Panc1 (cell line): ENCODE measurements at regions not wholly inside any gene's neighbourhood (a gene's known extent, or its start where the extent isn't known, plus 50 kb on each side); places are given as distances from the start of the nearest gene placed in this dataset.

ENCODE experiments used
- ATAC-seq: fragments of 200-7000 bp; cut with Tn5 transposase; 2 replicates; pipeline ENCODE4 v1.9.1; 2020; ENCODE audit warnings: mild to moderate bottlenecking, moderate library complexity
- BruUV-seq: library from RNA; stranded (reverse); fragments of 400-500 nt; replicated peaks from 2 replicates; lab custom pipeline; 2021; lab: Mats Ljungman, UMichigan
- CTCF ChIA-PET: fragments of 300-600 bp; sonication (Branson Sonifier 250); formaldehyde crosslinking; loops from one replicate; lab custom pipeline; 2022; ENCODE audit warnings: antibody characterized with exemption; lab: Charles Lee
- POLR2A ChIA-PET: fragments of 300-600 bp; sonication (Branson Sonifier 250); formaldehyde crosslinking; loops from one replicate; lab custom pipeline; 2022; ENCODE audit warnings: antibody characterized with exemption; lab: Charles Lee
- DNase-seq: peaks from one replicate; pipeline ENCODE4 v3.0.0-alpha.2; 2010; ENCODE audit warnings: low read depth, low spot score
- H3K27ac ChIP-seq: 2 replicates; pipeline ENCODE4 v1.5.1; 2011; ENCODE audit warnings: mild to moderate bottlenecking, low read length, inconsistent platforms
- H3K27me3 ChIP-seq: fragments of 200-500 bp; sonication (Bioruptor generic); 2 replicates; pipeline ENCODE4 v1.6.0; 2014; ENCODE audit warnings: low read length, inconsistent platforms; ENCODE audit not compliant: control insufficient read depth, insufficient read depth
- H3K36me3 ChIP-seq: fragments of 200-500 bp; sonication (Bioruptor generic); 2 replicates; pipeline ENCODE4 v1.5.1; 2014; ENCODE audit warnings: inconsistent platforms, mild to moderate bottlenecking, low read length, moderate library complexity; ENCODE audit not compliant: control insufficient read depth, insufficient read depth
- H3K4me1 ChIP-seq: 2 replicates; pipeline ENCODE4 v1.5.1; 2011; ENCODE audit warnings: inconsistent platforms, mild to moderate bottlenecking, low read length, moderate library complexity; ENCODE audit not compliant: control insufficient read depth, insufficient read depth
- H3K4me3 ChIP-seq, 2 experiments: 2 replicates each; pipeline ENCODE4 v1.5.1; 2011 to 2012; ENCODE audit warnings: low read depth in 2 of 2, low read length in 2 of 2, mild to moderate bottlenecking in 2 of 2, inconsistent platforms in 1 of 2, moderate library complexity in 1 of 2
- H3K9me3 ChIP-seq: fragments of 200-500 bp; sonication (Bioruptor generic); 2 replicates; pipeline ENCODE4 v1.5.1; 2014; ENCODE audit warnings: low read depth, mild to moderate bottlenecking, inconsistent platforms, low read length, moderate library complexity; ENCODE audit not compliant: control insufficient read depth, insufficient read depth
- POLR2AphosphoS5 ChIP-seq: IDR thresholded peaks from 2 replicates; pipeline ENCODE4 v1.6.1; 2012; ENCODE audit warnings: mild to moderate bottlenecking, low read depth, low read length, moderate library complexity
- SIN3A ChIP-seq: IDR thresholded peaks from 2 replicates; pipeline ENCODE4 v1.6.1; 2012; ENCODE audit warnings: low read depth, mild to moderate bottlenecking, low read length, moderate library complexity, borderline replicate concordance; ENCODE audit not compliant: insufficient read depth
- TCF7L2 ChIP-seq: IDR thresholded peaks from 2 replicates; pipeline ENCODE4 v1.6.1; 2011; ENCODE audit warnings: mild to moderate bottlenecking, low read depth, low read length, inconsistent platforms
- in situ Hi-C: cut with HindIII; loops from 2 replicates; pipeline ENCODE4 v1.10.0; 2016; ENCODE audit warnings: low sequenced_read_pairs, low pct_unique_long_range_greater_than_20kb
- intact Hi-C: fragments of 100-400 bp; cut with micrococcal nuclease; formaldehyde crosslinking; loops from one replicate; pipeline ENCODE4 v1.10.0; 2022; ENCODE audit not compliant: unreplicated experiment
- TF ChIP-seq, protein P1 (sequence below), 2 experiments: IDR thresholded peaks; 2 replicates each; pipeline ENCODE4 v1.6.1; 2011 to 2012; ENCODE audit warnings: low read depth in 2 of 2, control low read depth in 1 of 2, low read length in 1 of 2, mild to moderate bottlenecking in 1 of 2, moderate library complexity in 1 of 2; ENCODE audit not compliant: insufficient read depth in 1 of 2
- TF ChIP-seq, protein P2 (sequence below): fragments of 450-650 bp; IDR thresholded peaks from 2 replicates; pipeline ENCODE4 v1.5.1; 2017; ENCODE audit warnings: mild to moderate bottlenecking

DNA sequence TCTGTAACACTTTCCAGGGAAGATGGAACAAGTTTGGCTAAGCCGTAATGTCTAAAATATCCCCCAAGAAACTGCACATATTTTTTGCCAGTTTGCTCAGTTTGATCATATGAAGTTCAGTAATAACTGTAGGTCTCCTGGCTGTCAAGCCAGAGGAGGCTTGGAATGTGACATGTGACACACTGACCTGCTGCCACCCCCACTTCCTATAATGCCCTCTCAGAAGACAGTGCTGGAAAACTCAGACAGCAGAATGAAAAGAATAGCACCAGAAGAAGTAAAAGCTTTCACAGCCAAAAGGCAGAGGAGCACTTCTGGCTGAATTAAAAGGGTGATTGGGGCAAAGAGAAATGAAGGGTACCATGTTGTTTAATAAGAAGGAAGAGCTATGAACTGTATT, 67.4 kb upstream of the UBAC2 start:
- BruUV-seq = no TSS peak
- ATAC-seq (no peak), DNase-seq (no peak)
- H3K27ac ChIP-seq = no peak overlapping the region
- H3K9me3 ChIP-seq = no peaks in the 10 kb centered on the region
- H3K4me1 ChIP-seq = no peaks in the 10 kb centered on the region
- ChIA-PET CTCF (no interaction called here), POLR2A (no interaction called here)
- H3K36me3 ChIP-seq = no peaks in the 10 kb centered on the region
- no peak overlapping the region for H3K4me3 ChIP-seq
- no peaks in the 10 kb centered on the region for H3K27me3 ChIP-seq
- intact Hi-C loops = no loop called here
- TF ChIP-seq POLR2AphosphoS5 (no peak), SIN3A (no peak), TCF7L2 (no peak)
- TF ChIP-seq, protein P1, sequence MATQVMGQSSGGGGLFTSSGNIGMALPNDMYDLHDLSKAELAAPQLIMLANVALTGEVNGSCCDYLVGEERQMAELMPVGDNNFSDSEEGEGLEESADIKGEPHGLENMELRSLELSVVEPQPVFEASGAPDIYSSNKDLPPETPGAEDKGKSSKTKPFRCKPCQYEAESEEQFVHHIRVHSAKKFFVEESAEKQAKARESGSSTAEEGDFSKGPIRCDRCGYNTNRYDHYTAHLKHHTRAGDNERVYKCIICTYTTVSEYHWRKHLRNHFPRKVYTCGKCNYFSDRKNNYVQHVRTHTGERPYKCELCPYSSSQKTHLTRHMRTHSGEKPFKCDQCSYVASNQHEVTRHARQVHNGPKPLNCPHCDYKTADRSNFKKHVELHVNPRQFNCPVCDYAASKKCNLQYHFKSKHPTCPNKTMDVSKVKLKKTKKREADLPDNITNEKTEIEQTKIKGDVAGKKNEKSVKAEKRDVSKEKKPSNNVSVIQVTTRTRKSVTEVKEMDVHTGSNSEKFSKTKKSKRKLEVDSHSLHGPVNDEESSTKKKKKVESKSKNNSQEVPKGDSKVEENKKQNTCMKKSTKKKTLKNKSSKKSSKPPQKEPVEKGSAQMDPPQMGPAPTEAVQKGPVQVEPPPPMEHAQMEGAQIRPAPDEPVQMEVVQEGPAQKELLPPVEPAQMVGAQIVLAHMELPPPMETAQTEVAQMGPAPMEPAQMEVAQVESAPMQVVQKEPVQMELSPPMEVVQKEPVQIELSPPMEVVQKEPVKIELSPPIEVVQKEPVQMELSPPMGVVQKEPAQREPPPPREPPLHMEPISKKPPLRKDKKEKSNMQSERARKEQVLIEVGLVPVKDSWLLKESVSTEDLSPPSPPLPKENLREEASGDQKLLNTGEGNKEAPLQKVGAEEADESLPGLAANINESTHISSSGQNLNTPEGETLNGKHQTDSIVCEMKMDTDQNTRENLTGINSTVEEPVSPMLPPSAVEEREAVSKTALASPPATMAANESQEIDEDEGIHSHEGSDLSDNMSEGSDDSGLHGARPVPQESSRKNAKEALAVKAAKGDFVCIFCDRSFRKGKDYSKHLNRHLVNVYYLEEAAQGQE (IDR thresholded peaks at IDR 0.05; ENCODE audit: insufficient read depth in 1 of 2, low read depth in 2 of 2, low read length in 1 of 2) = no peak
- TF ChIP-seq, protein P2, sequence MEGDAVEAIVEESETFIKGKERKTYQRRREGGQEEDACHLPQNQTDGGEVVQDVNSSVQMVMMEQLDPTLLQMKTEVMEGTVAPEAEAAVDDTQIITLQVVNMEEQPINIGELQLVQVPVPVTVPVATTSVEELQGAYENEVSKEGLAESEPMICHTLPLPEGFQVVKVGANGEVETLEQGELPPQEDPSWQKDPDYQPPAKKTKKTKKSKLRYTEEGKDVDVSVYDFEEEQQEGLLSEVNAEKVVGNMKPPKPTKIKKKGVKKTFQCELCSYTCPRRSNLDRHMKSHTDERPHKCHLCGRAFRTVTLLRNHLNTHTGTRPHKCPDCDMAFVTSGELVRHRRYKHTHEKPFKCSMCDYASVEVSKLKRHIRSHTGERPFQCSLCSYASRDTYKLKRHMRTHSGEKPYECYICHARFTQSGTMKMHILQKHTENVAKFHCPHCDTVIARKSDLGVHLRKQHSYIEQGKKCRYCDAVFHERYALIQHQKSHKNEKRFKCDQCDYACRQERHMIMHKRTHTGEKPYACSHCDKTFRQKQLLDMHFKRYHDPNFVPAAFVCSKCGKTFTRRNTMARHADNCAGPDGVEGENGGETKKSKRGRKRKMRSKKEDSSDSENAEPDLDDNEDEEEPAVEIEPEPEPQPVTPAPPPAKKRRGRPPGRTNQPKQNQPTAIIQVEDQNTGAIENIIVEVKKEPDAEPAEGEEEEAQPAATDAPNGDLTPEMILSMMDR = no peak
- in situ Hi-C loops = no loop called here

DNA sequence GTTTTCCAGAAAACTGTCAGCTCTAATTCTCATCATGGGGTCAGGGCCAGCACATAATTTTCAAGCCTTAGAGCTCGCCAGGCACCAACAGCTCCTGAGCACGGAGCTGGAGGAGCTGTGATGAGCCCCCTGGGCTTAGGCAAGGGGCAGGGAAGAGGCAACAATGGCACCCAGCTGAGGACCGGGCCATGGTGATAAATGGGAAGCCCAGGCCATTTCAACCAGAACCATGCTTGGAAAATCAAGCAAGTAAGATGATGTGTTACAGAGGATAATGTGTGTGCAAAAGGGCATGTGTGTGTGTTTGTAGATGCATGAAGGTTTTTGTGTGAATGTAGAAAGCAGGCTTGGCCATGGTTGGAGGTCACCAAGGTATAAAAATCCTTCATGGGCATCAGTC, 66.8 kb upstream of the UBAC2 start:
- ChIA-PET CTCF (no interaction called here), POLR2A (no interaction called here)
- Histone ChIP-seq H3K27me3 (no peaks in the 10 kb centered on the region), H3K27ac (no peak overlapping the region), H3K4me3 (no peak overlapping the region), H3K9me3 (no peaks in the 10 kb centered on the region), H3K36me3 (no peaks in the 10 kb centered on the region), H3K4me1 (no peaks in the 10 kb centered on the region)
- intact Hi-C loops (no loop called here), in situ Hi-C loops (no loop called here)
- DNase-seq = no peak
- BruUV-seq = no TSS peak
- no peak for ATAC-seq
- no peak for TF ChIP-seq TCF7L2
- no peak for TF ChIP-seq SIN3A
- TF ChIP-seq, protein P2 = no peak
- TF ChIP-seq, protein P1 (IDR thresholded peaks at IDR 0.05; ENCODE audit: insufficient read depth in 1 of 2, low read depth in 2 of 2, low read length in 1 of 2) = no peak
- no peak for TF ChIP-seq POLR2AphosphoS5
